ENCODE measurements at regions not wholly inside any gene's neighbourhood (a gene's known extent, or its start where the extent isn't known, plus 50 kb on each side); places are given as distances from the start of the nearest gene placed in this dataset.

DNA sequence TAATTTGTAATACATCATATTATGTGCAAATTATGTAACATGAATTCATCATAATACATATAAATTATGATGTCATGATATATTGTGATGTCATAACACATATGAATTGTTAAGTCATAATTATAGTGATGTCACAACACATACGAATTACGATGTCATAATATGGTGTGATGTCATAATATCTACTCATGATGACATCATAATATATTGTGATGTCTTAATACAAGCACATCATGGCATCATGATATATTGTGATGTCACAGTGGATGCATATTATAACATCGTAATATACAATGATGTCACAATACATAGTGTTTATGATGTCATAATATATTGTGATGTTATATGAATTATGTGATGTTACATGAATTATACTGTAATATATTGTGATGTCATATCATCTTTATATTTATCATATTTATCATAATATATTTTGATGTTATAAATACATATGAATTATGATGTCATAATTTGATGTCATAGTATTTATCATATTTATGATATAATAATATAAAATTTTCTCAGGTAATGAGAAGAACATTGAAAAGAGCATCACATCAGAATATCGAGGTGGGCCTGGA lies 1793.0 kb downstream of the TP53TG3F start:
- H2AFZ ChIP-seq (ENCODE audit: low read length), result no peak overlapping the region
- H3K27ac ChIP-seq (ENCODE audit: low read depth, low read length), result no peak overlapping the region
- no peaks in the 10 kb centered on the region for H3K27me3 ChIP-seq (ENCODE audit: insufficient read depth, low read length)
- H3K36me3 ChIP-seq (ENCODE audit: insufficient read depth, low read length), result no peaks in the 10 kb centered on the region
- no peaks in the 10 kb centered on the region for H4K20me1 ChIP-seq (ENCODE audit: insufficient read depth, low read length)
- H3K4me1 ChIP-seq (ENCODE audit: insufficient read depth, low read length), result no peaks in the 10 kb centered on the region
- no peak for DNase-seq (ENCODE audit: insufficient read length, low spot score, missing footprints)
- no peak overlapping the region for H3K4me3 ChIP-seq (ENCODE audit: insufficient read depth, low read length)
- H3K9me3 ChIP-seq (ENCODE audit: low read depth, low read length), result no peaks in the 10 kb centered on the region
- H3K4me2 ChIP-seq (ENCODE audit: insufficient read depth, low read length), result no peak overlapping the region
- no peak for TF ChIP-seq CTCF (IDR thresholded peaks at IDR 0.05; ENCODE audit: extremely low read depth, low read depth, low read length)
- H3K79me2 ChIP-seq (ENCODE audit: insufficient read depth, low read length), result no peaks in the 10 kb centered on the region

GRCh38 chr16:35255186-35255803 lies 1795.9 kb downstream of the TP53TG3F start:
- H3K9me3 ChIP-seq (ENCODE audit: low read depth, low read length), result no peaks in the 10 kb centered on the region
- no peaks in the 10 kb centered on the region for H3K36me3 ChIP-seq (ENCODE audit: insufficient read depth, low read length)
- H3K4me2 ChIP-seq (ENCODE audit: insufficient read depth, low read length), result no peak overlapping the region
- no peaks in the 10 kb centered on the region for H4K20me1 ChIP-seq (ENCODE audit: insufficient read depth, low read length)
- H3K79me2 ChIP-seq (ENCODE audit: insufficient read depth, low read length), result no peaks in the 10 kb centered on the region
- H3K4me1 ChIP-seq (ENCODE audit: insufficient read depth, low read length), result no peaks in the 10 kb centered on the region
- no peaks in the 10 kb centered on the region for H3K27me3 ChIP-seq (ENCODE audit: insufficient read depth, low read length)
- no peak overlapping the region for H3K27ac ChIP-seq (ENCODE audit: low read depth, low read length)
- H3K4me3 ChIP-seq (ENCODE audit: insufficient read depth, low read length), result no peak overlapping the region
- no peak for DNase-seq (ENCODE audit: insufficient read length, low spot score, missing footprints)
- no peak for TF ChIP-seq CTCF (IDR thresholded peaks at IDR 0.05; ENCODE audit: extremely low read depth, low read depth, low read length)
- no peak overlapping the region for H2AFZ ChIP-seq (ENCODE audit: low read length)

DNA sequence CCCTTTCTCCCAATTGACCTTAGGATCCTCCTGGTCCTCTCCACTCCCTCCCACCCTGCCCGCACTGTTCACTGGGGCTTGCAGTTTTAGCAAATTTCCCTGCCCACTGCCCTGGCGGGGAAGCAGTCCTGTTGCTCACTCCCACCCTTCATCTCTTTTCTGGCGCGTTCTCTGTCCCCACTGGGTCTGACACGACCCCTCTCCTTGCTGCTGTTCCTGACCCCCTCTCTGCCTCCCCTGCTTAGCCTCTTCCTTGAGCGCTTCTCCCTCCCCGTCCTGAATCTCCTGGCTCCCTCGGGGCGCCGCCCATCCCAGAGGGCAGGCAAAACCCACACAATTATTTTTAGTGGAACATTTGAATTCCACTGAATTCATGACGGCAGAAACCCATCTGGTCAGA lies 1796.4 kb downstream of the TP53TG3F start:
- no peak for DNase-seq (ENCODE audit: insufficient read length, low spot score, missing footprints)
- H2AFZ ChIP-seq (ENCODE audit: low read length), result no peak overlapping the region
- no peaks in the 10 kb centered on the region for H3K4me1 ChIP-seq (ENCODE audit: insufficient read depth, low read length)
- no peak overlapping the region for H3K4me2 ChIP-seq (ENCODE audit: insufficient read depth, low read length)
- no peak overlapping the region for H3K27ac ChIP-seq (ENCODE audit: low read depth, low read length)
- H3K4me3 ChIP-seq (ENCODE audit: insufficient read depth, low read length), result no peak overlapping the region
- H4K20me1 ChIP-seq (ENCODE audit: insufficient read depth, low read length), result no peaks in the 10 kb centered on the region
- no peaks in the 10 kb centered on the region for H3K79me2 ChIP-seq (ENCODE audit: insufficient read depth, low read length)
- TF ChIP-seq CTCF (IDR thresholded peaks at IDR 0.05; ENCODE audit: extremely low read depth, low read depth, low read length), result no peak
- no peaks in the 10 kb centered on the region for H3K27me3 ChIP-seq (ENCODE audit: insufficient read depth, low read length)
- H3K9me3 ChIP-seq (ENCODE audit: low read depth, low read length), result no peaks in the 10 kb centered on the region
- H3K36me3 ChIP-seq (ENCODE audit: insufficient read depth, low read length), result no peaks in the 10 kb centered on the region

DNA sequence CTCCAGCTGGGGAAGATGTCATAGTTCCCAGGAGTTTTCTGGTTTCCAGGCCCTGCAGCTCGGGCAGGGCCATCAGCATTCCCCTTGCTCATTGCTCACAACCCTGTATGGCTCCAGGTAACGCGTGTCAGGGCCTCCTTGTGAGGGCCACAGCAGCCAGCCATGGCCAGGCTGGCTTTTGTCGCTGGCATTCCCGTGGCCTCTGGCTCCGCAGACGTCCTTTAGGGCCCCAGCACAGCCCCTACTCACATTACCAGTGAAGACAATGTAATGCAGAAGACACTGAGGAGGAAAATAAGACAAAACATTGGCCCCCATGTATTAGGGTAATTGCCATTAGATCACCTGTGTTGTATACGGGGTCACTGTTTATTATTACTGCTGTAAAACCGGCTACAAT lies 1799.0 kb downstream of the TP53TG3F start:
- H3K4me1 ChIP-seq (ENCODE audit: insufficient read depth, low read length), result no peaks in the 10 kb centered on the region
- H2AFZ ChIP-seq (ENCODE audit: low read length), result no peak overlapping the region

More for the DNA sequence above, 1799.0 kb downstream of the TP53TG3F start:
- Histone ChIP-seq H3K9me3 (ENCODE audit: low read depth, low read length) (no peaks in the 10 kb centered on the region), H4K20me1 (ENCODE audit: insufficient read depth, low read length) (no peaks in the 10 kb centered on the region), H3K4me3 (ENCODE audit: insufficient read depth, low read length) (no peak overlapping the region), H3K4me2 (ENCODE audit: insufficient read depth, low read length) (no peak overlapping the region), H3K27ac (ENCODE audit: low read depth, low read length) (no peak overlapping the region), H3K27me3 (ENCODE audit: insufficient read depth, low read length) (no peaks in the 10 kb centered on the region), H3K79me2 (ENCODE audit: insufficient read depth, low read length) (no peaks in the 10 kb centered on the region), H3K36me3 (ENCODE audit: insufficient read depth, low read length) (no peaks in the 10 kb centered on the region)
- TF ChIP-seq CTCF (IDR thresholded peaks at IDR 0.05; ENCODE audit: extremely low read depth, low read depth, low read length), result no peak
- DNase-seq (ENCODE audit: insufficient read length, low spot score, missing footprints), result no peak

All from osteoblast (primary cell).